CD14-positive monocyte (primary cell): ENCODE measurements at regions not wholly inside any gene's neighbourhood (a gene's known extent, or its start where the extent isn't known, plus 50 kb on each side); places are given as distances from the start of the nearest gene placed in this dataset.
"Not testable (repeated sequence)": the region's sequence is repeated elsewhere in the genome, so short reads cannot be mapped to it uniquely, and the experiment has no call there.

Experiments
- DNase-seq, 3 donors: peaks; one replicate each; pipeline ENCODE4 v3.0.0-alpha.2; 2011 to 2022
- H2AFZ ChIP-seq: 2 replicates; pipeline ENCODE4 v1.6.0; 2012; ENCODE audit warnings: mild to moderate bottlenecking, low read depth, low read length, inconsistent platforms; ENCODE audit not compliant: insufficient read depth, poor library complexity, severe bottlenecking
- H3K27ac ChIP-seq, 2 donors: 1 replicate in 1 of 2; 2 replicates in 1 of 2; pipeline ENCODE4 v1.5.1; 2012 to 2013; ENCODE audit warnings: low read length in 2 of 2, control low read depth in 1 of 2, inconsistent platforms in 1 of 2, low read depth in 1 of 2, mild to moderate bottlenecking in 1 of 2
- H3K27me3 ChIP-seq, 2 donors: one replicate each; pipeline versions ENCODE4 v1.6.0 to v1.6.1; 2011 to 2013; ENCODE audit warnings: low read length in 2 of 2; ENCODE audit not compliant: control insufficient read depth in 2 of 2, insufficient read depth in 2 of 2
- H3K36me3 ChIP-seq, 2 donors: replicated peaks in 1 of 2; 1 replicate in 1 of 2; 2 replicates in 1 of 2; pipeline versions ENCODE4 v1.5.1 to v1.6.1; 2012 to 2013; ENCODE audit warnings: low read length in 2 of 2, control low read depth in 1 of 2, inconsistent platforms in 1 of 2, mild to moderate bottlenecking in 1 of 2; ENCODE audit not compliant: insufficient read depth in 2 of 2, control insufficient read depth in 1 of 2
- H3K4me1 ChIP-seq, 2 donors: 1 replicate in 1 of 2; 2 replicates in 1 of 2; pipeline versions ENCODE4 v1.5.1 to v1.6.1; 2012 to 2013; ENCODE audit warnings: low read length in 2 of 2, control low read depth in 1 of 2, inconsistent platforms in 1 of 2, mild to moderate bottlenecking in 1 of 2, moderate library complexity in 1 of 2; ENCODE audit not compliant: insufficient read depth in 2 of 2, control insufficient read depth in 1 of 2
- H3K4me2 ChIP-seq: replicated peaks from 2 replicates; pipeline ENCODE3; 2012; ENCODE audit warnings: low read length, moderate library complexity, mild to moderate bottlenecking; ENCODE audit not compliant: poor library complexity, severe bottlenecking; ENCODE audit errors: extremely low read depth
- H3K4me3 ChIP-seq, 3 experiments: fragments of 200-600 bp in 1 of 3; sonication (generic) in 1 of 3; replicated peaks in 1 of 3; 1 replicate in 2 of 3; 2 replicates in 1 of 3; pipeline ENCODE4 v1.5.1; 2011 to 2013; ENCODE audit warnings: low read length in 3 of 3, mild to moderate bottlenecking in 3 of 3, control low read depth in 2 of 3, low read depth in 2 of 3, inconsistent platforms in 1 of 3, moderate library complexity in 1 of 3
- H3K79me2 ChIP-seq: 2 replicates; pipeline ENCODE4 v1.6.0; 2012; ENCODE audit warnings: mild to moderate bottlenecking, control low read depth, inconsistent platforms, low read length, moderate library complexity; ENCODE audit not compliant: insufficient read depth
- H3K9ac ChIP-seq: 2 replicates; pipeline ENCODE4 v1.6.0; 2017; ENCODE audit warnings: low read length, mild to moderate bottlenecking; ENCODE audit not compliant: insufficient read depth, poor library complexity, severe bottlenecking
- H3K9me3 ChIP-seq, 2 donors: replicated peaks in 1 of 2; 1 replicate in 1 of 2; 2 replicates in 1 of 2; pipeline versions ENCODE4 v1.5.1 to v1.6.1; 2012 to 2013; ENCODE audit warnings: low read length in 2 of 2, control low read depth in 1 of 2; ENCODE audit not compliant: control insufficient read depth in 1 of 2, insufficient read depth in 1 of 2
- H4K20me1 ChIP-seq: 2 replicates; pipeline ENCODE4 v1.6.0; 2012; ENCODE audit warnings: mild to moderate bottlenecking, low read length, control low read depth, moderate library complexity; ENCODE audit not compliant: insufficient read depth
- H3K27ac Mint-ChIP-seq, 7 donors: one replicate each; pipeline ENCODE4 v1.8.0; 2020; ENCODE audit warnings: mild to moderate bottlenecking in 7 of 7, mixed read lengths in 7 of 7, moderate library complexity in 6 of 7, inconsistent platforms in 2 of 7
- H3K27me3 Mint-ChIP-seq, 3 donors: one replicate each; pipeline ENCODE4 v1.8.0; 2021 to 2022; ENCODE audit warnings: low read depth in 3 of 3, mild to moderate bottlenecking in 3 of 3, mixed read lengths in 3 of 3, moderate library complexity in 3 of 3, inconsistent platforms in 1 of 3
- H3K36me3 Mint-ChIP-seq, 2 donors: one replicate each; pipeline ENCODE4 v1.8.0; 2020; ENCODE audit warnings: mixed read lengths in 2 of 2, inconsistent platforms in 1 of 2, mild to moderate bottlenecking in 1 of 2
- H3K4me1 Mint-ChIP-seq: one replicate; pipeline ENCODE4 v1.8.0; 2020; ENCODE audit warnings: mild to moderate bottlenecking, mixed read lengths
- H3K4me3 Mint-ChIP-seq, 2 donors: one replicate each; pipeline ENCODE4 v1.8.0; 2020; ENCODE audit warnings: mild to moderate bottlenecking in 2 of 2, mixed read lengths in 2 of 2, moderate library complexity in 1 of 2
- H3K9me3 Mint-ChIP-seq, 7 donors: one replicate each; pipeline ENCODE4 v1.8.0; 2020 to 2022; ENCODE audit warnings: mixed read lengths in 7 of 7, mild to moderate bottlenecking in 6 of 7, moderate library complexity in 6 of 7, inconsistent platforms in 2 of 7
- WGBS: methylation state at CpG from one replicate; pipeline ENCODE4 v1.1.5; 2013; ENCODE audit warnings: missing lambda C conversion rate; ENCODE audit not compliant: insufficient coverage; 5-methylcytosine and 5-hydroxymethylcytosine counted together
- intact Hi-C, 2 donors: fragments of 100-400 bp; cut with micrococcal nuclease; formaldehyde crosslinking; loops; one replicate each; pipeline versions ENCODE4 v1.15.0 to v1.15.1; 2023
- TF ChIP-seq, protein P1 (sequence below): fragments of 200-600 bp; IDR thresholded peaks from one replicate; pipeline ENCODE4 v1.8.0; 2022; ENCODE audit warnings: antibody characterized with exemption, mild to moderate bottlenecking

DNA sequence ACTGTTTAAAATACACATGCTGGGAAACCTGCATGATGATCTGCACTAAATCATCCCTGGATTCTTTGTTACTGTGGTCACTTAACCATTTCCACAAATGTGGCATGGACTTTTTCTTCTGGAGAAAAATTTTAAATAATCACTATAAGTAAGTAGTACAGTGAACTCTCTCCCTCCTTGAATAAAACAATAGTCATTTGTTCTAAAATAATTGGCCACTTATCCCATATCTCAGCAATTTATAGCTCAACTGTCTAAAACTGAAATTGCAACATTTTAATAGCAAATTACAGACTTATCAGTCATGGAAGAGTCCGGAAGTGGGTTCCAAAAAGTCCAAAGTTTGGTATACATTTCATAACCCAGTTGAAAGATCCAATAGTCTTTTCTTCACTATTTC is 90.9 kb downstream of the MTERF1 start:
- Mint-ChIP-seq H3K9me3 (peaks cover 0 to 15% (median 2%) of the 10 kb centered on the region in 7 donors), H3K4me1 (no peaks in the 10 kb centered on the region), H3K36me3 (no peaks in the 10 kb centered on the region), H3K27me3 (peaks cover 0 to 3% (median 0%) of the 10 kb centered on the region in 3 donors), H3K27ac (no peak overlapping the region), H3K4me3 (no peak overlapping the region)
- TF ChIP-seq, protein P1, sequence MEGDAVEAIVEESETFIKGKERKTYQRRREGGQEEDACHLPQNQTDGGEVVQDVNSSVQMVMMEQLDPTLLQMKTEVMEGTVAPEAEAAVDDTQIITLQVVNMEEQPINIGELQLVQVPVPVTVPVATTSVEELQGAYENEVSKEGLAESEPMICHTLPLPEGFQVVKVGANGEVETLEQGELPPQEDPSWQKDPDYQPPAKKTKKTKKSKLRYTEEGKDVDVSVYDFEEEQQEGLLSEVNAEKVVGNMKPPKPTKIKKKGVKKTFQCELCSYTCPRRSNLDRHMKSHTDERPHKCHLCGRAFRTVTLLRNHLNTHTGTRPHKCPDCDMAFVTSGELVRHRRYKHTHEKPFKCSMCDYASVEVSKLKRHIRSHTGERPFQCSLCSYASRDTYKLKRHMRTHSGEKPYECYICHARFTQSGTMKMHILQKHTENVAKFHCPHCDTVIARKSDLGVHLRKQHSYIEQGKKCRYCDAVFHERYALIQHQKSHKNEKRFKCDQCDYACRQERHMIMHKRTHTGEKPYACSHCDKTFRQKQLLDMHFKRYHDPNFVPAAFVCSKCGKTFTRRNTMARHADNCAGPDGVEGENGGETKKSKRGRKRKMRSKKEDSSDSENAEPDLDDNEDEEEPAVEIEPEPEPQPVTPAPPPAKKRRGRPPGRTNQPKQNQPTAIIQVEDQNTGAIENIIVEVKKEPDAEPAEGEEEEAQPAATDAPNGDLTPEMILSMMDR, result no peak
- no peak overlapping the region for H3K27ac ChIP-seq
- intact Hi-C loops, result no loop called here
- H3K4me3 ChIP-seq, result no peak overlapping the region
- H3K9me3 ChIP-seq, result peaks cover 0 to 2% of the 10 kb centered on the region in 2 donors
- no peaks in the 10 kb centered on the region for H3K79me2 ChIP-seq
- no peak overlapping the region for H2AFZ ChIP-seq
- no peak overlapping the region for H3K9ac ChIP-seq
- H3K27me3 ChIP-seq, result no peaks in the 10 kb centered on the region
- no CpG with 5 or more reads among the region's 1 CpG for WGBS
- DNase-seq, result no peak
- H4K20me1 ChIP-seq, result no peaks in the 10 kb centered on the region
- no peaks in the 10 kb centered on the region for H3K4me1 ChIP-seq
- H3K4me2 ChIP-seq, result no peak overlapping the region
- H3K36me3 ChIP-seq, result no peaks in the 10 kb centered on the region

GRCh38 chr7:91790646-91791045 is 89.9 kb downstream of the MTERF1 start:
- H3K9me3 ChIP-seq, H3K4me1 ChIP-seq, H3K27me3 ChIP-seq, H4K20me1 ChIP-seq, H2AFZ ChIP-seq, H3K27ac ChIP-seq, H3K4me1 Mint-ChIP-seq, H3K4me2 ChIP-seq, H3K27me3 Mint-ChIP-seq, H3K4me3 Mint-ChIP-seq, intact Hi-C loops, H3K36me3 ChIP-seq, DNase-seq, H3K36me3 Mint-ChIP-seq, H3K27ac Mint-ChIP-seq, H3K79me2 ChIP-seq, H3K9ac ChIP-seq, H3K4me3 ChIP-seq: not testable (repeated sequence)
- 86% methylated on average over 9 of the region's 10 CpGs for WGBS
- H3K9me3 Mint-ChIP-seq, result peaks cover 0 to 15% (median 4%) of the 10 kb centered on the region in 7 donors
